AG20443 (cell line): ENCODE measurements at regions not wholly inside any gene's neighbourhood (a gene's known extent, or its start where the extent isn't known, plus 50 kb on each side); places are given as distances from the start of the nearest gene placed in this dataset.
"Not testable (repeated sequence)": the region's sequence is repeated elsewhere in the genome, so short reads cannot be mapped to it uniquely, and the experiment has no call there.

Source experiments
- DNase-seq: peaks from one replicate; pipeline ENCODE4 v3.0.0; 2012; ENCODE audit warnings: low spot score, mixed read lengths

GRCh38 chr5:38790268-38790667 is 55.5 kb upstream of the OSMR start:
- no peak for DNase-seq

GRCh38 chr5:38790891-38791290 is 54.9 kb upstream of the OSMR start:
- DNase-seq, result no peak

GRCh38 chr5:38793099-38793498 is 52.7 kb upstream of the OSMR start:
- DNase-seq, result no peak

- not testable (repeated sequence) for DNase-seq
Measured at GRCh38 chr5:38794037-38794436, 51.8 kb upstream of the OSMR start.

- no peak for DNase-seq
Measured at GRCh38 chr5:38794986-38795385, 50.8 kb upstream of the OSMR start.

- DNase-seq, result no peak
Measured at GRCh38 chr5:38795986-38796741, 49.6 kb upstream of the OSMR start.
